Nephron (organoid): ENCODE measurements at regions not wholly inside any gene's neighbourhood (a gene's known extent, or its start where the extent isn't known, plus 50 kb on each side); places are given as distances from the start of the nearest gene placed in this dataset.
"Not testable (repeated sequence)": the region's sequence is repeated elsewhere in the genome, so short reads cannot be mapped to it uniquely, and the experiment has no call there.

Source experiments
- H3K27ac Mint-ChIP-seq, 3 experiments: 2 replicates each; pipeline ENCODE4 v1.8.0; 2020; ENCODE audit warnings: mixed read lengths in 3 of 3, mild to moderate bottlenecking in 2 of 3, moderate library complexity in 1 of 3
- H3K27me3 Mint-ChIP-seq: 2 replicates; pipeline ENCODE4 v1.8.0; 2021; ENCODE audit warnings: low read depth, mild to moderate bottlenecking, moderate library complexity, mixed read lengths
- H3K36me3 Mint-ChIP-seq: 2 replicates; pipeline ENCODE4 v1.8.0; 2020; ENCODE audit warnings: low read depth, mixed read lengths
- H3K4me1 Mint-ChIP-seq: 2 replicates; pipeline ENCODE4 v1.8.0; 2020; ENCODE audit warnings: mixed read lengths
- H3K4me3 Mint-ChIP-seq, 3 experiments: 2 replicates each; pipeline ENCODE4 v1.8.0; 2020; ENCODE audit warnings: mild to moderate bottlenecking in 3 of 3, mixed read lengths in 3 of 3, moderate library complexity in 2 of 3
- H3K9me3 Mint-ChIP-seq: 2 replicates; pipeline ENCODE4 v1.8.0; 2020; ENCODE audit warnings: mixed read lengths
- CTCF ChIP-seq, 3 experiments: fragments of 200-600 bp; sonication (generic); IDR thresholded peaks; one replicate each; pipeline ENCODE4 v1.5.0; 2021; ENCODE audit warnings: antibody characterized with exemption in 3 of 3; ENCODE audit not compliant: unreplicated experiment in 3 of 3

GRCh38 chr2:21836719-21837118 is 713.0 kb downstream of the TDRD15 start:
- H3K27me3 Mint-ChIP-seq: no peaks in the 10 kb centered on the region
- H3K9me3 Mint-ChIP-seq: peaks cover 2% of the 10 kb centered on the region
- no peak overlapping the region for H3K27ac Mint-ChIP-seq
- no peaks in the 10 kb centered on the region for H3K4me1 Mint-ChIP-seq
- no peak overlapping the region for H3K4me3 Mint-ChIP-seq
- no peak for TF ChIP-seq CTCF (IDR thresholded peaks at IDR 0.05; ENCODE audit: unreplicated experiment in 3 of 3)
- H3K36me3 Mint-ChIP-seq: no peaks in the 10 kb centered on the region

- Mint-ChIP-seq H3K9me3 (no peaks in the 10 kb centered on the region), H3K4me3 (no peak overlapping the region), H3K36me3 (no peaks in the 10 kb centered on the region), H3K27me3 (no peaks in the 10 kb centered on the region), H3K27ac (no peak overlapping the region), H3K4me1 (no peaks in the 10 kb centered on the region)
- no peak for TF ChIP-seq CTCF (IDR thresholded peaks at IDR 0.05; ENCODE audit: unreplicated experiment in 3 of 3)
Observed at GRCh38 chr2:21837168-21837960, 713.6 kb downstream of the TDRD15 start.

- H3K4me3 Mint-ChIP-seq: no peak overlapping the region
- no peak for TF ChIP-seq CTCF (IDR thresholded peaks at IDR 0.05; ENCODE audit: unreplicated experiment in 3 of 3)
- no peaks in the 10 kb centered on the region for H3K27me3 Mint-ChIP-seq
- H3K9me3 Mint-ChIP-seq: no peaks in the 10 kb centered on the region
- H3K36me3 Mint-ChIP-seq: no peaks in the 10 kb centered on the region
- H3K4me1 Mint-ChIP-seq: no peaks in the 10 kb centered on the region
- H3K27ac Mint-ChIP-seq: no peak overlapping the region
Observed at GRCh38 chr2:21841341-21841740, 717.6 kb downstream of the TDRD15 start.

- H3K36me3 Mint-ChIP-seq, H3K27ac Mint-ChIP-seq, H3K4me3 Mint-ChIP-seq, H3K27me3 Mint-ChIP-seq, H3K4me1 Mint-ChIP-seq, H3K9me3 Mint-ChIP-seq: not testable (repeated sequence)
Observed at GRCh38 chr2:21850367-21850766, 726.6 kb downstream of the TDRD15 start.

- TF ChIP-seq CTCF (IDR thresholded peaks at IDR 0.05; ENCODE audit: unreplicated experiment in 3 of 3): no peak
- Mint-ChIP-seq H3K4me1 (no peaks in the 10 kb centered on the region), H3K27ac (no peak overlapping the region), H3K4me3 (no peak overlapping the region), H3K27me3 (no peaks in the 10 kb centered on the region), H3K36me3 (no peaks in the 10 kb centered on the region), H3K9me3 (peaks cover 3% of the 10 kb centered on the region)
Observed at GRCh38 chr2:21854938-21855337, 731.2 kb downstream of the TDRD15 start.

GRCh38 chr2:21856708-21857107 is 732.9 kb downstream of the TDRD15 start:
- H3K27me3 Mint-ChIP-seq: no peaks in the 10 kb centered on the region
- TF ChIP-seq CTCF (IDR thresholded peaks at IDR 0.05; ENCODE audit: unreplicated experiment in 3 of 3): no peak
- H3K4me1 Mint-ChIP-seq: no peaks in the 10 kb centered on the region
- no peaks in the 10 kb centered on the region for H3K36me3 Mint-ChIP-seq
- peaks cover 3% of the 10 kb centered on the region for H3K9me3 Mint-ChIP-seq
- H3K4me3 Mint-ChIP-seq: no peak overlapping the region
- no peak overlapping the region for H3K27ac Mint-ChIP-seq
